GM12892 (cell line): ENCODE measurements at regions not wholly inside any gene's neighbourhood (a gene's known extent, or its start where the extent isn't known, plus 50 kb on each side); places are given as distances from the start of the nearest gene placed in this dataset.

Source experiments
- POLR2A ChIP-seq: IDR thresholded peaks from 2 replicates; pipeline ENCODE4 v1.6.1; 2011; ENCODE audit warnings: low read depth, low read length, control low read depth
- POLR2AphosphoS5 ChIP-seq: IDR thresholded peaks from 2 replicates; pipeline ENCODE4 v1.6.1; 2011; ENCODE audit warnings: low read depth, low read length, control low read depth

GRCh38 chr4:14596437-14596836, 405.8 kb upstream of the CPEB2 start:
- TF ChIP-seq POLR2AphosphoS5: no peak
- no peak for TF ChIP-seq POLR2A
